Fibroblast of the aortic adventitia (primary cell): ENCODE measurements at regions not wholly inside any gene's neighbourhood (a gene's known extent, or its start where the extent isn't known, plus 50 kb on each side); places are given as distances from the start of the nearest gene placed in this dataset.
"Not testable (repeated sequence)": the region's sequence is repeated elsewhere in the genome, so short reads cannot be mapped to it uniquely, and the experiment has no call there.

Source experiments
- DNase-seq: peaks from one replicate; pipeline ENCODE4 v3.0.0-alpha.2; 2010; ENCODE audit warnings: low read depth
- H3K4me3 ChIP-seq: 2 replicates; pipeline ENCODE4 v1.5.1; 2011; ENCODE audit warnings: low read depth, mild to moderate bottlenecking, control low read depth, low read length, moderate library complexity
- TF ChIP-seq, protein P1 (sequence below): IDR thresholded peaks from 2 replicates; pipeline ENCODE4 v1.5.1; 2011; ENCODE audit warnings: mild to moderate bottlenecking, low read length, control low read depth, inconsistent platforms; ENCODE audit not compliant: insufficient read depth

DNA sequence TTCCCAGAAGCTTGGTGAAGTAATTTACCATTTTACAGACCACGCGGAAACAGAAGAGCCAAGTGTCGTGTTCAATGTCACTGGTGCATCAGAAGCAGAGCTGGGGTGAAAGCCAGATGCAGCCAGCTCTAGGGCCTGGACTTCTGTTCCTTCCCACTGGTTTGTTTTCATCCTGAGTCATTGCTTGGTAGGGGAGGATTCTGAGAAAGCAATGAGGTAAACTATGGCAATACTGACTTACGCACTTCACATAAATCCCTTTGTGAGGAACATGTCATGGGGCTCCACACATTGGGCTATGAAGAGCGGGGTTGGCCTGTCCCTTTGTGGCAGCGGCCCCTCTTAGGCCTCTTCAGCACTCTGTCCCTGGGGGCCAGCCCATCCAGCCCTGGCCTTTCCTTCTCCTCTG lies 52.4 kb upstream of the RBFOX2 start:
- peak; percentile 95 for DNase-seq
- no peak overlapping the region for H3K4me3 ChIP-seq
- TF ChIP-seq, protein P1, sequence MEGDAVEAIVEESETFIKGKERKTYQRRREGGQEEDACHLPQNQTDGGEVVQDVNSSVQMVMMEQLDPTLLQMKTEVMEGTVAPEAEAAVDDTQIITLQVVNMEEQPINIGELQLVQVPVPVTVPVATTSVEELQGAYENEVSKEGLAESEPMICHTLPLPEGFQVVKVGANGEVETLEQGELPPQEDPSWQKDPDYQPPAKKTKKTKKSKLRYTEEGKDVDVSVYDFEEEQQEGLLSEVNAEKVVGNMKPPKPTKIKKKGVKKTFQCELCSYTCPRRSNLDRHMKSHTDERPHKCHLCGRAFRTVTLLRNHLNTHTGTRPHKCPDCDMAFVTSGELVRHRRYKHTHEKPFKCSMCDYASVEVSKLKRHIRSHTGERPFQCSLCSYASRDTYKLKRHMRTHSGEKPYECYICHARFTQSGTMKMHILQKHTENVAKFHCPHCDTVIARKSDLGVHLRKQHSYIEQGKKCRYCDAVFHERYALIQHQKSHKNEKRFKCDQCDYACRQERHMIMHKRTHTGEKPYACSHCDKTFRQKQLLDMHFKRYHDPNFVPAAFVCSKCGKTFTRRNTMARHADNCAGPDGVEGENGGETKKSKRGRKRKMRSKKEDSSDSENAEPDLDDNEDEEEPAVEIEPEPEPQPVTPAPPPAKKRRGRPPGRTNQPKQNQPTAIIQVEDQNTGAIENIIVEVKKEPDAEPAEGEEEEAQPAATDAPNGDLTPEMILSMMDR: no peak

DNA sequence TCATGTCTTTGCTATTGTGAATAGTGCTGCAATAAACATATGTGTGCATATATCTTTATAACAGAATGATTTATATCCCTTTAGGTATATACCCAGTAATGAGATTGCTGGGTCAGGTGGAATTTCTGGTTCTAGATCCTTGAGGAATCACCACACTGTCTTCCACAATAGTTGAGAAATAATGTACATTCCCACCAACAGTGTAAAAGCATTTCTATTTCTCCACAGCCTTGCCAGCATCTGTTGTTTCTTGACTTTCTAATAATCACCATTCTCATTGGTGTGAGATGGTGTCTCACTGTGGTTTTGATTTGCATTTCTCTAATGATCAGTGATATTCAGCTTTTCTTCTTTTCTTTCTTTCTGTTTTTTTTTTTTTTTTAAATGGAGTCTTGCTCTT lies 51.7 kb upstream of the RBFOX2 start:
- not testable (repeated sequence) for DNase-seq, H3K4me3 ChIP-seq

DNA sequence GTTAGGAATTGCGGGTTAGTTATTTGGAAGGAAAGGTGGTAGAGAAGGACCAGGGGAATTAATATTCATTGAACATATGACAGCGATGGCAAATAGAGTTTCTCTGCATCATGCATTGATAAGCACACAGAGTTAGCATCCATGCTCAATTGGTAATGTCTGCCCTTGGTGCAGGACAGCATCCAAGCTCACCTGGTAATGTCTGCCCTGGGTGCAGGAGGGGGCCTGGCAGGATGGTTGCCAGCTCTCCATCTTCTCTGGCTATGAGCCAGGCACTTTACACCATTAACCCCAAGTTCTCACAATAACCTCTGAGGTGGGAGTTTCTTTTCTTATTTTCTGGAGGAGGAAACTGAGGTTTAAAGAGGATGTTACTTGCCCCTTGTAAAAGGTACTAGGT lies 50.4 kb upstream of the RBFOX2 start:
- TF ChIP-seq, protein P1: no peak
- H3K4me3 ChIP-seq: no peak overlapping the region
- DNase-seq: no peak
